IPS DF 6.9 (cell line): ENCODE measurements at regions not wholly inside any gene's neighbourhood (a gene's known extent, or its start where the extent isn't known, plus 50 kb on each side); places are given as distances from the start of the nearest gene placed in this dataset.
"Not testable (repeated sequence)": the region's sequence is repeated elsewhere in the genome, so short reads cannot be mapped to it uniquely, and the experiment has no call there.

Source experiments
- DNase-seq: peaks from one replicate; pipeline ENCODE4 v3.0.0-alpha.2; 2013; ENCODE audit warnings: low read depth, low spot score
- H3K27ac ChIP-seq: one replicate; pipeline ENCODE4 v1.5.1; 2013; ENCODE audit warnings: low read length, control low read depth
- H3K27me3 ChIP-seq: 2 replicates; pipeline ENCODE4 v1.6.1; 2013; ENCODE audit warnings: mild to moderate bottlenecking, low read length; ENCODE audit not compliant: control insufficient read depth, insufficient read depth
- H3K36me3 ChIP-seq: 2 replicates; pipeline ENCODE4 v1.6.1; 2013; ENCODE audit warnings: low read length; ENCODE audit not compliant: control insufficient read depth, insufficient read depth
- H3K4me1 ChIP-seq: 2 replicates; pipeline ENCODE4 v1.6.1; 2013; ENCODE audit warnings: low read length; ENCODE audit not compliant: control insufficient read depth, insufficient read depth
- H3K4me3 ChIP-seq: 2 replicates; pipeline ENCODE4 v1.5.1; 2013; ENCODE audit warnings: mild to moderate bottlenecking, low read length
- H3K9me3 ChIP-seq: 2 replicates; pipeline ENCODE4 v1.6.1; 2013; ENCODE audit warnings: low read length, inconsistent platforms; ENCODE audit not compliant: control insufficient read depth, insufficient read depth
- WGBS: extraction: QIAGEN DNeasy Blood & Tissue Kit; methylation state at CpG from one replicate; pipeline ENCODE4 v1.1.7; 2013; ENCODE audit warnings: mixed read lengths, missing lambda C conversion rate; ENCODE audit not compliant: insufficient read length, insufficient coverage; 5-methylcytosine and 5-hydroxymethylcytosine counted together

DNA sequence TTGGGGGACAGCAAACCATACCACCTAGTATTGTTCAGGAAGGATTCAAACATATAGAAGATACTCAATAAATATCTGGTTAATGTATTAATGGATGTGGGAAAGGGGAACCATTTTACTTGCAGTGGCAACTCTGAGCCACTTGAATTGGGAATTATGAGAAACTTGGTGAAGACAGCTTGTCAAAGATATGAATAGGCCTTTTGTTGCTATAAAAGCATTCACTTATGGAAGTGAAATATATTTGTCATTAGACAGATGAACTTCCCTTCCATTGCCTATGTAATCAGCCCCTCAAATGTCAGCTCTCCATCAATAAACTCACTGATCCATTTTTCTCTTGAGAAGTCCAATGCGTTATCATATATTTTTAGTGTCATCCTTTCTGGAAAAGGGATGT is 56.1 kb downstream of the GPR85 start:
- Histone ChIP-seq H3K9me3 (no peaks in the 10 kb centered on the region), H3K27me3 (no peaks in the 10 kb centered on the region), H3K4me3 (no peak overlapping the region), H3K27ac (no peak overlapping the region), H3K4me1 (no peaks in the 10 kb centered on the region), H3K36me3 (no peaks in the 10 kb centered on the region)
- WGBS = no CpG with 5 or more reads among the region's 1 CpG
- no peak for DNase-seq

DNA sequence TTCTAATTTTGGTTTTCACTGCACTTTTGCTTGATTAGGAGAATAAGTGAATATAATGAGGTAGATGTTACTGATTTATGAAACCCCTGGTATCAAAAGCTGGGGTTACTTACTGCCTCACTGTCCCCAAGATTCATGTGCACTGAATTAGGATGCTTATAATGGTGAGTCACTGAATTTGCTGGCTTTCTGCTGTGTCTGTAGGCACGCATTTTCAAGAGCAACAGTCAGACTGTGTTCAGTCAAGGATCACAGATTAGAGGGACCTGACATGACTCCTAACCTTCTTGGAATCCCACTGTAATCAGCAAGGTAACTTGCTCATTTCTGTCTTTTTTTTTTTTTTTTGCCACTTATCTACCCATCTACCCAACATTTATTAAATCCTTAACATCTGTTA is 59.7 kb downstream of the GPR85 start:
- H3K4me3 ChIP-seq = no peak overlapping the region
- no peaks in the 10 kb centered on the region for H3K4me1 ChIP-seq
- no peaks in the 10 kb centered on the region for H3K36me3 ChIP-seq
- no peaks in the 10 kb centered on the region for H3K9me3 ChIP-seq
- DNase-seq = no peak
- no CpG with 5 or more reads among the region's 1 CpG for WGBS
- H3K27me3 ChIP-seq = no peaks in the 10 kb centered on the region
- H3K27ac ChIP-seq = no peak overlapping the region

DNA sequence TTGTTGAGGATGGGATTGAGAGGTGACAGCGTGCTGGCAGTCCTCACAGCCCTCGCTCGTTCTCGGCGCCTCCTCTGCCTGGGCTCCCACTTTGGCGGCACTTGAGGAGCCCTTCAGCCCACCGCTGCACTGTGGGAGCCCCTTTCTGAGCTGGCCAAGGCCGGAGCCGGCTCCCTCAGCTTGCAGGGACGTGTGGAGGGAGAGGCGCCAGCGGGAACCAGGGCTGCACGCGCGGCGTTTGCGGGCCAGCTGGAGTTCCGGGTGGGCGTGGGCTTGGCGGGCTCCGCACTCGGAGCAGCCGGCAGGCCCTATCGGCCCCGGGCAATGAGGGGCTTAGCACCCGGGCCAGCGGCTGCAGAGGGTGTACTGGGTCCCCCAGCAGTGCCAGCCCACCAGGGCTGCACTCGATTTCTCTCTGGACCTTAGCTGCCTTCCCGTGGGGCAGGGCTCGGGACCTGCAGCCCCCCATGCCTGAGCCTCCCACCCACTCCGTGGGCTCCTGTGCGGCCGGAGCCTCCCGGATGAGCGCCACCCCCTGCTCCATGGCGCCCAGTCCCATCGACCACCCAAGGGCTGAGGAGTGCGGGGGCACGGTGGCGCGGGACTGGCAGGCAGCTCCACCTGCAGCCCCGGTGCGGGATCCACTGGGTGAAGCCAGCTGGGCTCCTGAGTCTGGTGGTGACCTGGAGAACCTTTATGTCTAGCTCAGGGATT is 69.3 kb downstream of the GPR85 start:
- H3K27ac ChIP-seq, H3K4me1 ChIP-seq, H3K27me3 ChIP-seq, H3K9me3 ChIP-seq, H3K4me3 ChIP-seq, H3K36me3 ChIP-seq, DNase-seq: not testable (repeated sequence)
- WGBS = no CpG with 5 or more reads among the region's 43 CpGs

DNA sequence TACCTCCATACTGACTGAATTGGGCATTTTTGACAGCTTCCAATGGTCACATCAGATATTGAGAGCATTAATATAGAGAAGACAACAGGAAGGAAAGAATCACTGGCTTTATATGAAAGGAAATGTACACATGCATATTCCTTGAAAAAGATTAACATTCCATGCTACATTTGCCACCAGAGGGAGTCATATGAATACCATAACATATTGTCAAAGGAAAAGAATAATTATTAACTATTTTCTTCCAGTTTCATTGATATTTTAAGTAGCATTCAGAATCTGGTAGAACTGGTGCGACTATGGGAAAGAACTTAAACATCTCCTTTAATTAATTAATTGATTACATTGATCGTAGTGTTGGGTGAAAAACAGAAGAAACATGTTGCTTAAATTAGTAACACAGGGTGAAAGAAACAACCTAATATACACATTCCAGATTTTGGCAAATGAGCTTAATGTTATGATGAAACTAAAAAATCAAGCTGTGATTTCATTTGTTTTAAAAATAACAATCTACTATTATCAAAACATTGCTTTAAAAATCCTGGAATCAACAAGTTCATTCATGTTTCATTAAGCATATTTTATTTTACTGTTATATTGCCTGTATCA is 71.5 kb downstream of the GPR85 start:
- Histone ChIP-seq H3K4me3 (no peak overlapping the region), H3K9me3 (no peaks in the 10 kb centered on the region), H3K27me3 (no peaks in the 10 kb centered on the region), H3K36me3 (no peaks in the 10 kb centered on the region), H3K4me1 (no peaks in the 10 kb centered on the region), H3K27ac (no peak overlapping the region)
- no CpG with 5 or more reads among the region's 2 CpGs for WGBS
- no peak for DNase-seq

GRCh38 chr7:113013761-113014449 is 72.7 kb downstream of the GPR85 start:
- H3K4me1 ChIP-seq = no peaks in the 10 kb centered on the region
- no peaks in the 10 kb centered on the region for H3K9me3 ChIP-seq
- H3K27me3 ChIP-seq = no peaks in the 10 kb centered on the region
- H3K36me3 ChIP-seq = no peaks in the 10 kb centered on the region
- H3K4me3 ChIP-seq = no peak overlapping the region
- DNase-seq = no peak
- no peak overlapping the region for H3K27ac ChIP-seq

DNA sequence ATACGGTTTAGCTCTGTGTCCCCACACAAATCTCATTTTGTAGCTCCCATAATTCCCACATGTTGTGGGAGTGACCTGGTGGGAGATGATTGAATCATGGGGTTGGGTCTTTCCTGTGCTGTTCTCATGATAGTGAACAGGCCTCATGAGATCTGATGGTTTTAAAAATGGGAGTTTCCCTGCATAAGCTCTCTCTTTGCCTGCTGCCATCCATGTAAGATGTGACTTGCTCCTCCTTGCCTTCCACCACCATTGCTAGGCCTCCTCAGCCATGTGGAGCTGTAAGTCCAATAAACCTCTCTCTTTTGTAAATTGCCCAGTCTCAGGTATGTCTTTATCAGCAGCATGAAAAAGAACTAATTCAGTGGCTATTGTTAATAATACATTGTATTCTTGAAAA is 73.8 kb downstream of the GPR85 start:
- not testable (repeated sequence) for H3K27me3 ChIP-seq

GRCh38 chr7:113010377-113010776 is 76.2 kb downstream of the GPR85 start:
- Histone ChIP-seq H3K4me3 (no peak overlapping the region), H3K4me1 (no peaks in the 10 kb centered on the region), H3K9me3 (no peaks in the 10 kb centered on the region), H3K36me3 (no peaks in the 10 kb centered on the region), H3K27me3 (no peaks in the 10 kb centered on the region), H3K27ac (no peak overlapping the region)
- no peak for DNase-seq

More for the DNA sequence above, 73.8 kb downstream of the GPR85 start:
- H3K4me3 ChIP-seq, H3K36me3 ChIP-seq, H3K4me1 ChIP-seq, DNase-seq, H3K27ac ChIP-seq, H3K9me3 ChIP-seq: not testable (repeated sequence)
- no CpG with 5 or more reads among the region's 1 CpG for WGBS

DNA sequence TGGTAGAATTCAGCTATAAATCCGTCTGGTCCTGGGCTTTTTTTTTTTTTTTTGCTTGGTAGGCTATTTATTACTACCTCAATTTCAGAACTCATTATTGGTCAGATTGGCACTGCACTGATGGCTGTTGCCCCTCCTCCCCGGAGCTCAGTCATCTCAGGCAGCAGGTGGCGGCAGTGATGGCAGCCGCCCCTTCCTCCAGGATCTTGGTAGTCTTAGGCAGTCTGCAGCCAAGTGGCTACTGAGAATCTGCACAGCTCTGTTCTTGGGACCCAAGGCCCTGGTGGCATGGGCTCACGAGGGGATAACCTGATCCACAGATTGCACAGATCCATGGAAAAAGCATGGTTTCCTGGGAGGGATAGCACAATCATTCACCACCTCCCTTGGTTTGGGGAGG is 77.9 kb downstream of the GPR85 start:
- Histone ChIP-seq H3K36me3 (no peaks in the 10 kb centered on the region), H3K4me1 (no peaks in the 10 kb centered on the region), H3K27me3 (no peaks in the 10 kb centered on the region), H3K27ac (no peak overlapping the region), H3K9me3 (no peaks in the 10 kb centered on the region), H3K4me3 (no peak overlapping the region)
- no CpG with 5 or more reads among the region's 5 CpGs for WGBS
- DNase-seq = no peak

DNA sequence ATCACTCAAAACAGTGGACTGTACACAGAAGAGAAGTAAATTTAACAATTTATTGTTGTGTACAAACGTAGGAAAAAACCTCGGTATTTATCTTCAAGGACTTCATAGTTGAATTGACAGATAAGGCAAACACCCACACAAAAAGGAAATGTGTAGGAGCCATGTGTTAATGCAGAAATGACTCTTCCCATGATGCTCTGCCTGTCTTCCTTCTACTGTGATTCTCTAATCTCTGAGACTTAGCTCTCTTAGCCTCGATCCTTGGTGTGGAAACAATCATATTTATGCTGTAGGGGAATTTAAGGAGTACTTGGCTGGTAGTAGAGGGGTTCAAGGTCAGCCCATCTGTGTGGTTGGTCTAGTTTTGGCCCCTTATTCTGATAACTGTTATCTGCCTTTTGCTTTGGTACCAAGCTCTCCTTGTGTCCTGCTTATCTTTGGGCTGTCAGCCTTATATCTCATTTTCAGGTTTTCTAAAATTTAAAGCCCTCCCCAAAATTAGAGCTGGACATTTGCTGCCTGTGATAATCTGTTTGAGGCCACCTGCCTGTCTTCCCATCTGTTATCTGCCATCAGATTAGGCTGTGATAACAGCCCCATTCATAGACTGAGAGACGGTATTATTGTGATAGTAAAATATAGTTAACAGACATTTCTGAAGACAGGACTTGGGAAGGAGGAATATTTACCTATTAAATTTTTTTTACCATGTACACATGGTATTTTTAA is 81.7 kb downstream of the GPR85 start:
- no CpG with 5 or more reads among the region's 4 CpGs for WGBS
- no peaks in the 10 kb centered on the region for H3K9me3 ChIP-seq
- H3K4me1 ChIP-seq = no peaks in the 10 kb centered on the region
- H3K27me3 ChIP-seq = no peaks in the 10 kb centered on the region
- no peak for DNase-seq
- no peaks in the 10 kb centered on the region for H3K36me3 ChIP-seq
- H3K27ac ChIP-seq = no peak overlapping the region
- no peak overlapping the region for H3K4me3 ChIP-seq

DNA sequence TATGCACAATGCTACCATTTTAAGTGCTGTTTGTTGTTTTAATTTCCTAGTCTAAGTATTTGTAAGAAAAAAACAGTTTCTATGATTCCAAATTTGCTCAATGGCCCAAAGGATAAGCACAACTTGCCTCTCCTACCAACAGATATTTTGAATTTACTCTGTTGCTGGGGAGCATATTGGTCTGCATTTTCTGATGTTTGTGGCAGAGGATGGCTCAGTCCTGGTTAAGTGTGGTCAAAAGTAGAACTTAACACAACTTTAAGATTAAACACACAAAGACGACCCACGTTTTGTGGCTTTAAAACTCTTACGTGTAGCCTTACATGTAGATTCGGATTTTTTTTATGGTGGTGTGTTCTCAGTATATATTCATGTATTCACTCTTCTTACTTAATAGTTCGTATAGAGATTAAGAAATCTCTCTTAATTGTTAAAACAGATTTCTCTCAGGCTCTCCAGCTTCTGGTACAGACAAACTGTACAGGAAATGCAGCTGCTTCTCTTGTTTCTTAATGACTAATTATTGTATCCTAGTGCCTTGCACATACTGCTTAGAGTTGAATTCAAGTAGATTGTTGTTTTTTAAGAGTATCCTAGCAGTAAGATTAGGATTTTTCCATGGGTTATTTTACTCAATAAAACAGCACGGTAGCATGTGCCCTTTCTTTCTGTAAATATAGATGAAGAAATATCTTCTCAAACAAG is 86.2 kb downstream of the GPR85 start:
- Histone ChIP-seq H3K9me3 (no peaks in the 10 kb centered on the region), H3K4me1 (no peaks in the 10 kb centered on the region), H3K27me3 (no peaks in the 10 kb centered on the region), H3K36me3 (no peaks in the 10 kb centered on the region), H3K27ac (no peak overlapping the region), H3K4me3 (no peak overlapping the region)
- DNase-seq = no peak
- no CpG with 5 or more reads among the region's 6 CpGs for WGBS
